ENCODE measurements at regions not wholly inside any gene's neighbourhood (a gene's known extent, or its start where the extent isn't known, plus 50 kb on each side); places are given as distances from the start of the nearest gene placed in this dataset.

DNA sequence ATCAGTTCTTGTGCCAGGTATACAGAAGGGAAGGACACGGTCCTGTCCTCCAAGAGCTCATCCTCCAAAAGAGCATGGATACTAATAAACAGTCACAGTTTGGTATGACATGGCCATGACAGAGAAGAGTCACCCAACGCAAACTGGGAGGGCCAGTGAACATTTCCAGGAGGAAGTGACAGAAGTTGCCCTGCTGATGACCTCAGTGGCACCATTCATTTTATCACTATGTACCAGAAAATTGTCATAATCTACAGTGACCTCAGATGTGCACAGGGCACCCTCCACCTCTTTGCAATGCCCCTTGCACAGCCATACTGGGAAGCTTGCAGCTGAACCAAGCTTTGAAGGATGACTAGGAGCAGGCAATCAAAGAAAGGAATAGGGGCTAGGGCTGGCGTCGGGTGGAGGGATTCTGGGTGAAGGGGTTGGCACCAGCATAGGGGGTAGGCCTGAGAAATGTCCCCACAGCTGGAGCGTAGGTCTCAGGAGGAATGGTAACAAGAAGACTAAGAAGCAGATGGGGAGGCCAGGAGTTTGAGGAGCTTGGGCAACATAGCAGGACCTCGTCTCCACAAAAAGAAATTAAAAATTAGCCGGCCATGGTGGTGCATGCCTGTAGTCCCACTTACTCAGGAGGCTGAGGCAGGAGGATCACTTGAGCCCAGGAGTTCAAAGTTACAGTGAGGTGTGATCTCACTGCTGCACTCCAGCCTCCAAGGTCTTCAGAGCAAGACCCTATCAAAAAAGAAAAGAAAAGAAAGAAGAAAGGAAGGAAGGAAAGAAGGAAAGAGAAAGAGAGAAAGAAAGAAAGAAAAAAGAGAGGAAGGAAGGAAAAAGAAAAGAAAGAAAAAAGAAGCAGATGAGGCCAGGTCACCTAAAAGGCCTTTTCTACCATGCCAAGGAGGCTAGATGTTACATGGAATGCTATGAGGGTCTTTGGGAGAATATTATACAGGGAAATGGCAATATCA lies 65.3 kb upstream of the SNX9 start:
- in situ Hi-C loops (cut with MboI) (loop anchor here (5.0 kb wide), 2 partner anchors 60 to 115 kb away; no protein-coding TSS in a partner anchor), intact Hi-C loops (cut with micrococcal nuclease) (loop anchor here (2.0 kb wide), 2 partner anchors 189 to 315 kb away; no protein-coding TSS in a partner anchor)
- Histone ChIP-seq H3K27ac (ENCODE audit: extremely low read depth, low read depth, low read length) (peak overlapping the region; percentile 62), H3K27me3 (ENCODE audit: control insufficient read depth in 2 of 2, insufficient read depth in 2 of 2, low read length in 2 of 2) (no peaks in the 10 kb centered on the region), H4K20me1 (replicated peaks; ENCODE audit: control insufficient read depth, insufficient read depth, low read length) (no peaks in the 10 kb centered on the region), H2AFZ (ENCODE audit: low read depth, low read length) (peak overlapping the region; percentile 90), H3K9me3 (replicated peaks; ENCODE audit: control insufficient read depth, insufficient read depth, low read depth, low read length) (no peaks in the 10 kb centered on the region), H3K4me2 (ENCODE audit: insufficient read depth, low read length) (peak overlapping the region; percentile 49), H3K9me1 (ENCODE audit: control insufficient read depth, insufficient read depth, low read length) (no peaks in the 10 kb centered on the region), H3K4me3 (no peak overlapping the region), H3K4me1 (replicated peaks in 1 of 2; ENCODE audit: control insufficient read depth in 2 of 2, insufficient read depth in 2 of 2, low read length in 2 of 2) (peaks cover 34 to 60% of the 10 kb centered on the region in 2 experiments), H3K9ac (ENCODE audit: insufficient read depth in 1 of 2, low read depth in 2 of 2, low read length in 2 of 2) (peak overlapping the region; percentile 9; a peak in 2 of 4 replicates), H3K79me2 (ENCODE audit: control insufficient read depth, insufficient read depth, low read length) (no peaks in the 10 kb centered on the region), H3K36me3 (ENCODE audit: control insufficient read depth, insufficient read depth, low read length) (no peaks in the 10 kb centered on the region)
- BruUV-seq (replicated peaks), result no TSS peak
- FAIRE-seq (peak; percentile 84), ATAC-seq (peak; percentile 4; the same call in 2 of the 3 replicates), DNase-seq (ENCODE audit: extremely low read depth in 1 of 4, low spot score in 3 of 4) (peak in 2 of 4 experiments; percentile 30 to 73)
- ChIA-PET POLR2A (interaction anchor here (0.7 kb wide), 1 partner anchor 69 kb away, joined by 4 read pairs; no protein-coding TSS in a partner anchor), CTCF (ENCODE audit: low intra/inter-chr PET ratio) (interaction anchor here (2.5 kb wide), 1 partner anchor 116 kb away, joined by 11 read pairs; no protein-coding TSS in a partner anchor)
- WGBS (ENCODE audit: insufficient coverage, low coverage, missing lambda C conversion rate), result 35% methylated on average over 7 of the region's 7 CpGs
- peak; percentile 48 for TF ChIP-seq CBFA2T2 (conservative IDR thresholded peaks at IDR 0.05)
- TF ChIP-seq NEUROD1 (IDR thresholded peaks at IDR 0.05; ENCODE audit: borderline replicate concordance, low read depth, low read length, partially characterized antibody), result no peak
- TF ChIP-seq CBFA2T3 (IDR thresholded peaks at IDR 0.05), result peak; percentile 76
- TF ChIP-seq ZNF764 (CRISPR knock-in tag; IDR thresholded peaks at IDR 0.05; ENCODE audit: low read depth), result no peak
- no peak for TF ChIP-seq HDGF (IDR thresholded peaks at IDR 0.05)
- TF ChIP-seq ZNF830 (CRISPR knock-in tag; IDR thresholded peaks at IDR 0.05), result no peak
- TF ChIP-seq NELFE (IDR thresholded peaks at IDR 0.05; ENCODE audit: insufficient read depth, insufficient read length), result no peak
- TF ChIP-seq ESRRA (IDR thresholded peaks at IDR 0.05; ENCODE audit: borderline replicate concordance, low read depth), result no peak
- no peak for TF ChIP-seq ZC3H4 (CRISPR knock-in tag; IDR thresholded peaks at IDR 0.05; ENCODE audit: borderline replicate concordance)
- no peak for TF ChIP-seq ZNF57 (CRISPR knock-in tag; IDR thresholded peaks at IDR 0.05)
- no peak for TF ChIP-seq HEY1 (CRISPR knock-in tag; IDR thresholded peaks at IDR 0.05; ENCODE audit: borderline replicate concordance)
- no peak for TF ChIP-seq POLR3A (IDR thresholded peaks at IDR 0.05; ENCODE audit: borderline replicate concordance, extremely low read depth, insufficient read depth, insufficient read length)
- TF ChIP-seq ZNF77 (CRISPR knock-in tag; IDR thresholded peaks at IDR 0.05), result no peak
- TF ChIP-seq GATA2 (CRISPR knock-in tag; IDR thresholded peaks at IDR 0.05), result no peak
- peak; percentile 75 for TF ChIP-seq SPI1 (IDR thresholded peaks at IDR 0.05; ENCODE audit: borderline replicate concordance, low read depth, low read length)
- TF ChIP-seq ZNF584 (CRISPR knock-in tag; IDR thresholded peaks at IDR 0.05; ENCODE audit: low read depth), result peak; percentile 80; the same call in 1 of the 2 replicates
- no peak for TF ChIP-seq TEAD1 (CRISPR knock-in tag; IDR thresholded peaks at IDR 0.05)
- TF ChIP-seq NR2C2 (CRISPR knock-in tag; IDR thresholded peaks at IDR 0.05), result no peak
- TF ChIP-seq NR2C2 (tag; IDR thresholded peaks at IDR 0.05), result no peak
- no peak for TF ChIP-seq ELF1 (tag; IDR thresholded peaks at IDR 0.05)
- TF ChIP-seq SRSF9 (IDR thresholded peaks at IDR 0.05; ENCODE audit: borderline replicate concordance, low read depth, low read length), result no peak
- no peak for TF ChIP-seq FOXK2 (conservative IDR thresholded peaks at IDR 0.05 in 1 of 2, IDR thresholded peaks at IDR 0.05 in 1 of 2; ENCODE audit: low read depth in 2 of 2)
- no peak for TF ChIP-seq BMI1 (IDR thresholded peaks at IDR 0.05; ENCODE audit: low read length)
- TF ChIP-seq CREB1 (IDR thresholded peaks at IDR 0.05), result peak; percentile 94
- TF ChIP-seq CREB1 (CRISPR knock-in tag; IDR thresholded peaks at IDR 0.05), result peak; percentile 78; the same call in 1 of the 2 replicates
- TF ChIP-seq ZKSCAN8 (CRISPR knock-in tag; IDR thresholded peaks at IDR 0.05), result 0 out of 2 replicates have a peak, but pooled peaks have one; percentile 21

Measured in K562 (cell line).